ENCODE measurements at regions not wholly inside any gene's neighbourhood (a gene's known extent, or its start where the extent isn't known, plus 50 kb on each side); places are given as distances from the start of the nearest gene placed in this dataset.

DNA sequence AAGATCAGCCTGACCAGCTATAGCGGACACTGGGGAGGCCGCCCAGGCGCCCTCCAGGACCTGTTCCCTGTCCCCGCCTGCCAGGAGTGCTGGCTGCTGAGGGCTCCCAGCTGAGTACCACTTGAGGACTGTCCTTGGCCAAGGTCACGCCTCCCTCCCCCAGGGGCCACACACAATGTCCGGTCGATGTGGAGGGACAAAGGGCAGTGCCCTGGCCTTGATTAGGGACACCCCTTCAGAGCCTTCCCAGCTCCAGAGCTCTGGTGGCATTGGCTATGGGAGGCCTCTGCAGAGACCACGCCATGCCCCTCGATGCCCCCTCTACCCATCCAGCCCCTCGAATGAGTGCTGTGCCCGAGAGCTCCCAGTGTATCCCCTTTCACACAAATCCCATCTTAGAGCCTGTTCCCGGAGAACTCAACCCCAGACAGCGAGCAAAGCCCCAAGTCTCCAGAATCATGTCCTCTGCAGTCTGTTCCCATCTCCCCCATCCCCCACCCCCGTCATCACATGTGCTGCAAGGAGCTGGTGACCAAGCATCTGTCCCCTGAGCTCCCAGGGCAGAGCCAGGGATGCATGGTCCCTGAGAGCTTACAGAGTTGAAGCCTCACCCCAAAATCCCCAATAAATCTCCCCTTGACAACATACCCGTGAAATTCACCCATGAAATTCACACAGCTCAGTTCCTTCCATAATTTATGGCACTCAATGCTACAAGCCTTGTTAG lies 158.9 kb downstream of the NUP210 start:
- no peak overlapping the region for H3K9ac ChIP-seq (ENCODE audit: low read length in 3 of 3)
- intact Hi-C loops (cut with DNase I) = no loop called here
- no peaks in the 10 kb centered on the region for H3K27me3 ChIP-seq (ENCODE audit: control insufficient read depth, insufficient read depth, low read length)
- no peaks in the 10 kb centered on the region for H3K36me3 ChIP-seq (ENCODE audit: control insufficient read depth in 2 of 3, insufficient read depth in 3 of 3, low read length in 3 of 3)
- H3K27ac ChIP-seq (ENCODE audit: low read depth in 2 of 2, low read length in 2 of 2) = no peak overlapping the region
- peaks cover 0 to 12% (median 4%) of the 10 kb centered on the region in 3 donors for H3K4me1 ChIP-seq (ENCODE audit: control insufficient read depth in 2 of 3, insufficient read depth in 2 of 3, low read depth in 1 of 3, low read length in 3 of 3)
- no peak for TF ChIP-seq CTCF (IDR thresholded peaks at IDR 0.05; ENCODE audit: borderline replicate concordance, extremely low read depth, insufficient read depth)
- H3K4me3 ChIP-seq (ENCODE audit: low read length in 3 of 3) = no peak overlapping the region
- FAIRE-seq (no peak), DNase-seq (no peak)
- peaks cover 0 to 3% (median 0%) of the 10 kb centered on the region in 3 donors for H3K9me3 ChIP-seq (ENCODE audit: control insufficient read depth in 2 of 3, insufficient read depth in 1 of 3, low read length in 3 of 3)

DNA sequence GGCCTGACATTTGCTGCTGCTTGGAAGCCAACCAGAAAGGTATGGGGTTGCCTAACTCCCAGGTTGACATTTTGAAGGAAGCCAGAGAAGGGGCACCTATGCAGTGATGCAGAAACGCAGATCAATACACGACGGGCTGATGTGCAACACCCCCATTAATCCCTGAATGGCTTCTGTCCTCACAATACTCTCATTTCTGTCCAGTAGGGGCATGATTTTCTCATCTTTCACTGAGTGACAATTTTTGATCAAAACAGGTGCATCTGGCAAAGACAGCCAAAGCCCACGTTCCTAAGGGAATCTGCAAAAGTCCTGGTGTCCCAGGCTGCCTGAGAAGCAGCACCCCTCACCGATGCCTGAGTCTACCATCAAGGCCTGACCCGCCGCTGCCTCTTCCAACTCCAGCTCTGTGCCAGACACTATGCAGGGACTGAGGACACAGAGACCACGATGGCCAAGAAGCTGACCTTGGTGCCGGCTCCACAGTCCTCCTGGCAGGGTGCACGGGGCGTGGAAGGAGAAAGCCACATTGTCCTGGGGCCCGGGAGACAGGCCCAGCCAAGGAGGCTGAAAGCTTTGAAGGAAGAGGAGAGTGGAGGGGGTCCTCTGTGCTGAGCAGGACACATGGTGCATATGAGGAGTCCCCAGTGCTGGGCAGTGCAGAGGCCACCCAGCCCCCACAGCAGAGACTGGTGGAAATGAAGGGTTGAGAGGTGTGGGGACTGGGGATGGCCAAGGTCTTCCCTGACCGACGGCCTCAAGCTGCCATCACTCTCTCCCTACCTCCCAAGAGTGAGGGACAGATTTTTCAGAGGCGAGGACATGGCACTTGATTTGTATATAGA lies 159.6 kb downstream of the NUP210 start:
- TF ChIP-seq CTCF (IDR thresholded peaks at IDR 0.05; ENCODE audit: borderline replicate concordance, extremely low read depth, insufficient read depth) = no peak
- Histone ChIP-seq H3K27me3 (ENCODE audit: control insufficient read depth, insufficient read depth, low read length) (no peaks in the 10 kb centered on the region), H3K4me3 (ENCODE audit: low read length in 3 of 3) (no peak overlapping the region), H3K36me3 (ENCODE audit: control insufficient read depth in 2 of 3, insufficient read depth in 3 of 3, low read length in 3 of 3) (no peaks in the 10 kb centered on the region), H3K4me1 (ENCODE audit: control insufficient read depth in 2 of 3, insufficient read depth in 2 of 3, low read depth in 1 of 3, low read length in 3 of 3) (peaks cover 0 to 12% (median 4%) of the 10 kb centered on the region in 3 donors), H3K9me3 (ENCODE audit: control insufficient read depth in 2 of 3, insufficient read depth in 1 of 3, low read length in 3 of 3) (peaks cover 0 to 2% (median 0%) of the 10 kb centered on the region in 3 donors), H3K9ac (ENCODE audit: low read length in 3 of 3) (no peak overlapping the region), H3K27ac (ENCODE audit: low read depth in 2 of 2, low read length in 2 of 2) (no peak overlapping the region)
- DNase-seq (no peak), FAIRE-seq (no peak)
- intact Hi-C loops (cut with DNase I) = no loop called here

GRCh38 chr3:13259831-13260230 lies 160.3 kb downstream of the NUP210 start:
- H3K27ac ChIP-seq (ENCODE audit: low read depth in 2 of 2, low read length in 2 of 2) = no peak overlapping the region
- intact Hi-C loops (cut with DNase I) = no loop called here
- TF ChIP-seq CTCF (IDR thresholded peaks at IDR 0.05; ENCODE audit: borderline replicate concordance, extremely low read depth, insufficient read depth) = no peak
- H3K4me3 ChIP-seq (ENCODE audit: low read length in 3 of 3) = no peak overlapping the region
- FAIRE-seq = no peak
- H3K9me3 ChIP-seq (ENCODE audit: control insufficient read depth in 2 of 3, insufficient read depth in 1 of 3, low read length in 3 of 3) = no peaks in the 10 kb centered on the region
- no peak overlapping the region for H3K9ac ChIP-seq (ENCODE audit: low read length in 3 of 3)
- no peak for DNase-seq
- no peaks in the 10 kb centered on the region for H3K36me3 ChIP-seq (ENCODE audit: control insufficient read depth in 2 of 3, insufficient read depth in 3 of 3, low read length in 3 of 3)
- H3K4me1 ChIP-seq (ENCODE audit: control insufficient read depth in 2 of 3, insufficient read depth in 2 of 3, low read depth in 1 of 3, low read length in 3 of 3) = peaks cover 0 to 9% (median 4%) of the 10 kb centered on the region in 3 donors
- no peaks in the 10 kb centered on the region for H3K27me3 ChIP-seq (ENCODE audit: control insufficient read depth, insufficient read depth, low read length)
